Transverse colon (tissue), 3 donors: ENCODE measurements at regions not wholly inside any gene's neighbourhood (a gene's known extent, or its start where the extent isn't known, plus 50 kb on each side); places are given as distances from the start of the nearest gene placed in this dataset.

Experiments used
- CTCF ChIP-seq, 5 experiments: fragments of 200-600 bp in 3 of 5; fragments of 450-650 bp in 2 of 5; sonication (generic) in 3 of 5; IDR thresholded peaks; 1 replicate in 2 of 5; 2 replicates in 3 of 5; pipeline ENCODE4 v1.5.1; 2016 to 2017; ENCODE audit warnings: antibody characterized with exemption in 5 of 5, inconsistent platforms in 3 of 5, mild to moderate bottlenecking in 2 of 5, moderate library complexity in 1 of 5
- EP300 ChIP-seq: sonication (generic); formaldehyde crosslinking; IDR thresholded peaks from one replicate; pipeline ENCODE4 v1.6.1; 2017; ENCODE audit warnings: antibody characterized with exemption, low read depth

- TF ChIP-seq CTCF (IDR thresholded peaks at IDR 0.05) = no peak
- TF ChIP-seq EP300 = no peak
Observed at GRCh38 chr14:101024686-101025085, 121.2 kb upstream of the RTL1 start.
